ENCODE measurements at regions not wholly inside any gene's neighbourhood (a gene's known extent, or its start where the extent isn't known, plus 50 kb on each side); places are given as distances from the start of the nearest gene placed in this dataset.

DNA sequence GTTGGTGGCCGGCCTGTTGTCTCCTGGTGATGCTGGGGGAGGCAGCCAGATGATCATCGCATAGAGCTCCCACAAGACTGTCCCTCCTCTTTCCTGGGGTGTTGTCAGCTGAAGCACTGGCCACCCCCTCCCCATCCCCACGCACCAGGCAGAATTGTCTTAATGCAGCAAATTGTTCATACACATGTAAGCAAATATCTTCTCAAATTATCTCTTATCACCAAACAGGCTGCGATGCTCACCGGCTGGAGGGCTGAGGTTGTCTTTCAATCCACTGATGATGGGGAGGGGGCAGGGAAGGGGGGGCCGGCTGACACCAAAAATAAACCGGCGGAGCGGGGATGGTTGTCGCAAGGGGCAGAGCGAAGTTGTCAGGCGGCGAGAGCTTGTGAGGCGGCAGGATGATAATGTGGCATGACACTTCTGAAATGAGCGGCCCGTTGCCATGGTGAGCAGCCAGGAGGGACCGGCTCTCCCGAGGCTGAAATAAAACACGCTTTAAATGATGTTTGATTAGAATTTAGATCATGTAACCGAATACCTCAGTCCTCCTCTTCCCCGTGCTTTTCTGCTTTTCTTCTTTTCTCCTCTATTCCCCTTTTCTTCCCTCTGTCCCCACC, 59.8 kb downstream of the MRM1 start:
- DNase-seq (ENCODE audit: insufficient read length) (no peak), FAIRE-seq (no peak)

DNA sequence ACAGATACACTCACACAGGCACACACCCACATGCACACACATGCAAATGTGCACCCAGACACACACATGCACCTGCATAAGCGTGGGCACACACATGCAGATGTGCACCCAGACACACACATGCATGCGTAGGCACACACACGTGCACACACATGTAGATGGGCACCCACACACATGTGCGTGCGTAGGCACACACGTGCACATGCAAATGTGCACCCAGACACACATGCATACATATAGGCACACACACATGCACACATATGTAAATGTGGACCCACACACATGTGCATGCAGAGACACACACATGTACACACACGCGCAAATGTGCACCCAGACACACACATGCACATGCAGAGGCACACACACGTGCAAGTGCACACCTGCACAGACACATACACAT, 60.3 kb downstream of the MRM1 start:
- TF ChIP-seq POLR2AphosphoS5 (IDR thresholded peaks at IDR 0.05; ENCODE audit: low read depth, low read length), result no peak
- no peak for TF ChIP-seq TAF1 (IDR thresholded peaks at IDR 0.05; ENCODE audit: borderline replicate concordance, low read depth, low read length)
- TF ChIP-seq POLR2A (IDR thresholded peaks at IDR 0.05; ENCODE audit: low read depth, low read length), result no peak
- FAIRE-seq (no peak), DNase-seq (ENCODE audit: insufficient read length) (no peak)

More for the DNA sequence above, 59.8 kb downstream of the MRM1 start:
- TF ChIP-seq TAF1 (IDR thresholded peaks at IDR 0.05; ENCODE audit: borderline replicate concordance, low read depth, low read length) (no peak), POLR2AphosphoS5 (IDR thresholded peaks at IDR 0.05; ENCODE audit: low read depth, low read length) (no peak), POLR2A (IDR thresholded peaks at IDR 0.05; ENCODE audit: low read depth, low read length) (no peak)

DNA sequence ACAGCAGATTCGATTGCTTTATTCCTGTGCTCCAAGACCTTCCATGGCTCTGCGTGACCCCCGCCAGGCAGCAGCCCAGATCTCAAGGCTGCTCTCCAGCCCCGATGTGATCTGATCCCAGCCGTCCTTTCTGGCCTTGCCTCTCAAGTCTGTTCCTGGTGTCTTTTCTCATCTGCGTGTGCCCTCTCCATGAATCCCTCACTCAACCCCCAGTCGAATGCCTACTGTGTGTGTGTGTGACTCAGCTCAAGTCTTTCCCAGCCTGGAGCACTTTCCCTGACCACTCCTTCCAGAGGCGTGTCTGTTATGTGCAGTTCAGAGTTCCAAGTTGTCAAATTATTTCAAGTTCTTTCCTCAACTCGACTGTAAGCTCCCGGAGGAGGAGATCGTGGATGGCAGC, 64.0 kb downstream of the MRM1 start:
- no peak for FAIRE-seq
- TF ChIP-seq POLR2A (IDR thresholded peaks at IDR 0.05; ENCODE audit: low read depth, low read length), result no peak
- no peak for TF ChIP-seq POLR2AphosphoS5 (IDR thresholded peaks at IDR 0.05; ENCODE audit: low read depth, low read length)
- no peak for TF ChIP-seq TAF1 (IDR thresholded peaks at IDR 0.05; ENCODE audit: borderline replicate concordance, low read depth, low read length)
- no peak for DNase-seq (ENCODE audit: insufficient read length)

DNA sequence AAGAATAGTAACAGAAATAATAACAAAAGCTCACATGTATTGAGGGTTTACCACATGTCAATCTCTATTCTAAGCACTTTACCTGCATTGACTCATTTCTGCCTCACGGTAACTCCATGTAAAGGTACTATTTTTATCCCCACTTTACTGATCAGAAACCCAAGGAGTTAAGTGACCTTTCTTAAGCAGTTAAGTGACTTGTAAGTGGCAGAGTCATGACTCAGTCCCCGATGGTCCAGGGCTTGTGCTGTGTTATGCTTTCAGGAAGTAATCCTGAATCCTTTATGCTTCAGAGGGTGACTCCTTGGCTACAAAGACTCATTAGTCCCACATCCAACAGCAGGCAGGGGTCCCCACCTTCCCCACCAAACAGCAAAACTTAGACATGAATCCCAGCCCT, 66.5 kb downstream of the MRM1 start:
- FAIRE-seq, result no peak
- DNase-seq (ENCODE audit: insufficient read length), result no peak
- TF ChIP-seq TAF1 (IDR thresholded peaks at IDR 0.05; ENCODE audit: borderline replicate concordance, low read depth, low read length) (no peak), POLR2AphosphoS5 (IDR thresholded peaks at IDR 0.05; ENCODE audit: low read depth, low read length) (no peak), POLR2A (IDR thresholded peaks at IDR 0.05; ENCODE audit: low read depth, low read length) (no peak)

DNA sequence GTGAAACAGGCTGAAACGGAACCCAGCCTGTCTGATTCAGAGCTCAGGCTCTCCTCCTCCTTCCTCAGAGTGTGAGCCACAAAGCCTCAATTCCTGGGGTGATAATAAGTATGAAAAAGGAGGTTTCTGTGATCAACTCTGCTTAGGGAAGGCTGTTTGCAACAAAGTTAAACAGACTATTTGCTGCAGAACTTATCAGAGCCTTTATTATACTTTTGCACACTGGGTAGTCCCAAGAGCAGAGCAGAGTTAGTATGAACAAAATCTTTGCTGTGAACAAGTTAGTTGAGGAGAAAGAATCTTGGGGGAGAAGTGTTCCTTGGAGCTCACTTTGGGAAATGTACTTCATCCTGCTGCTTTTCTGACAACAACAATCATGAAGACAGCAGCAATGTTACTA, 67.4 kb downstream of the MRM1 start:
- TF ChIP-seq POLR2AphosphoS5 (IDR thresholded peaks at IDR 0.05; ENCODE audit: low read depth, low read length) (no peak), TAF1 (IDR thresholded peaks at IDR 0.05; ENCODE audit: borderline replicate concordance, low read depth, low read length) (no peak), POLR2A (IDR thresholded peaks at IDR 0.05; ENCODE audit: low read depth, low read length) (no peak)
- DNase-seq (ENCODE audit: insufficient read length) (no peak), FAIRE-seq (no peak)

DNA sequence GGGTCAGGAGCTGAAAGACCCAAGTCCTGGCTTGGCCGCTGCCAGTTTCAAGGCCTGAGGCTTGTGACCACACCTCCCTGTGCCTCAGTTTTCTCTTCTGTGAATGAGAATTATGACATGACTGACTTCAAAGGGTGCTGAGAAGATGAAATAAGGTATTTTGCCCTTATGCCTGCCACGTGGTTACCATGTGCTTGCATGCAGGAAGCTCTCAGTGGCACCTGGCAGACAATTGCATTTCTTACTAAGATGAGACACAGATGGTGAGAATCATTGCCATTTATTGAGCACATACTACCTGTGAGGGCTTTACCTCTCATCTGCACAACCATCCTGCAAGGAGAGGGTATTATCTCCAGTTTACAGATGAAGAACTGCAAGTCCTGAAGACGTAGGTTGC, 69.8 kb downstream of the MRM1 start:
- DNase-seq (ENCODE audit: insufficient read length), result no peak
- no peak for FAIRE-seq
- TF ChIP-seq POLR2AphosphoS5 (IDR thresholded peaks at IDR 0.05; ENCODE audit: low read depth, low read length), result no peak
- no peak for TF ChIP-seq TAF1 (IDR thresholded peaks at IDR 0.05; ENCODE audit: borderline replicate concordance, low read depth, low read length)
- TF ChIP-seq POLR2A (IDR thresholded peaks at IDR 0.05; ENCODE audit: low read depth, low read length), result no peak

DNA sequence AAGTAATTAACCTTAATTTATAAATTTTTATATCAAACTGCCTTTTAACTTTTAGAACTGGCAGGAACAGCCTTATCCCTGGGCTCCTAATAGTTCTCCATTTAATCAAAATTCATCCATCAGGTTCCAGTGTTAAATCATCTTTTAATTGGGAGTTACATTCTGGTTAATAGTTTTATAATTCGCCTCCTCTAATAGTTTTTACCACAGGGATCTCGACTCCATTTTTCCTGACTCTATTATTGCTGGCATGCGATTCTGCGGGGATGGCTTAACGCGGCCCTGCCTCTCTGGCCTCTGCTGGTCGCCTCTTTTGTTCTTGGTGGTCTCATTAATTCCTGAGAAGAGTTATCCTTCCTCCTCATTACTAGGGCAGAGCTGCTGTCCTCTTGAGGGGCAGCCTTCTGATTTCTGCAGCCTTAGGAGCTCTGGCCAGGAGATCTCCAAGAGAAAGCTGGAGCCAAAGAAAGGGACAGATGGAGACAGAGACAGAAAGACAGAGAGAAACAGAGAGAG, 71.1 kb downstream of the MRM1 start:
- DNase-seq (ENCODE audit: insufficient read length) (no peak), FAIRE-seq (no peak)
- TF ChIP-seq POLR2AphosphoS5 (IDR thresholded peaks at IDR 0.05; ENCODE audit: low read depth, low read length) (no peak), TAF1 (IDR thresholded peaks at IDR 0.05; ENCODE audit: borderline replicate concordance, low read depth, low read length) (no peak), POLR2A (IDR thresholded peaks at IDR 0.05; ENCODE audit: low read depth, low read length) (no peak)

DNA sequence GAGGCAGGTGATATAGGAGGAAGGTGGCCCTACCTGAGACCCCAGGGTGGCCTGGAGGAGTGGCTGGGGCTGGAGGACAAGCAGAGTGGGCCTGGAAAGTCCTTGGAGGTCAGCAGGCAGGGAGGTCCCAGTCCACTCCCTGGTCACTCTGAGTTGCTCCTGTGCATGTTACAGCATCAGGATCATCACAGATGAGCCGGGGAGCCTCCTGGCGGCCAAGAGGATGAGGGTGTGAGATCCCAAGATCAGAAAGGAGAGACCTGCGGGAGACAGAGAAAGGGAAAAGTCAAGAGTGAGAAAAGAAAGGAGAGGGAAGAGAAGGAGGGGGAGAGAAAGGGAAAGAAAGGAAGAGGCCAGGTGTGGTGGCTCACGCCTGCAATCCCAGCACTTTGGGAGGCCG, 71.7 kb downstream of the MRM1 start:
- no peak for TF ChIP-seq POLR2AphosphoS5 (IDR thresholded peaks at IDR 0.05; ENCODE audit: low read depth, low read length)
- TF ChIP-seq TAF1 (IDR thresholded peaks at IDR 0.05; ENCODE audit: borderline replicate concordance, low read depth, low read length), result no peak
- TF ChIP-seq POLR2A (IDR thresholded peaks at IDR 0.05; ENCODE audit: low read depth, low read length), result no peak
- no peak for FAIRE-seq
- no peak for DNase-seq (ENCODE audit: insufficient read length)

DNA sequence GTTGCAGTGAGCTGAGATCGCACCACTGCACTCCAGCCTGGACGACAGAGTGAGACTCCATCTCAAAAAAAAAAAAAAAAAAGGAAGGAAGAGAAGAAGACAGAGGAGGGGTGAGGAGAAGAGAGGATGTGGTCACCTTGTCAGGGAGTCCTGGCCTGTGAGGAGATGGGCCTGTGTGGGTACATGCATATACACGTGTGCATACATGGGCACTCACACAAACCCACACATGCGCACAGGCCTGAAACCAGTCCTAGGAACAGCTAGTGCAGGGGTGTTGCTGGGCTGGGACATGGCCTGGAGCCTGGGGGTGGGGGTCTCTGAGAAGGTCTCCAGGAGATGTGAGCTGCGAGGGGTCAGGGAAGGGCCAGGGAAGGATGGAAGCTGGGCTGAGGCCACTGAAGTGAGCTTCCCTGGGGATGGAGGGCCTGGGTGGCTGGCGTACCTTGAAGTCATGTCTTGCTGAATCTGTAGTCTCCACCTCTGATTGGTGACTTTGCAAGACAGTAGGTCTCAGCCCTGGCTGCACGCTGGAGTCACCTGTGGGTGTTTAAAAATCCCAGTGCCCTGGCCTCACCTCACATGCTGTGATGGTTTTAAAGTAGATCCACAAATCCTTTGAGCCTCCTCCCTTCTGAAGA, 72.4 kb downstream of the MRM1 start:
- no peak for FAIRE-seq
- DNase-seq (ENCODE audit: insufficient read length), result no peak
- TF ChIP-seq POLR2AphosphoS5 (IDR thresholded peaks at IDR 0.05; ENCODE audit: low read depth, low read length) (no peak), TAF1 (IDR thresholded peaks at IDR 0.05; ENCODE audit: borderline replicate concordance, low read depth, low read length) (no peak), POLR2A (IDR thresholded peaks at IDR 0.05; ENCODE audit: low read depth, low read length) (no peak)

DNA sequence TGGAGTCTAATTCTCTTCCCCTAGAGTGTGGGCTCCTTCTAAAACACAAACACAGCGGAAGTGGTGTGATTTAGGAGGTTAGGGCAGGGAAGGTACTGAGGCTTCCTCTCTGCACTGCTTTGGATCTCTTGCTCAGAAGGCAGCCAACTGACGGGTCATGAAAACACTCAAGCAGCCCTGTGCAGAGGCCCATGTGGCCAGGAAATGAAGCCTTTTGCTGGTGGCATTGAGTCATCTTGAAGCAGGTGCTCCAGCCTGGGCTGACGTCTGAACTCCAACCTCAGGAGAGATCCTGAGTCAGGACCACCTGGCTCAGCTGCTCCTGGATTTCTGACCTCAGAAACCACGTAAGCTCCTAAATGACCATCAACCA, 72.9 kb downstream of the MRM1 start:
- FAIRE-seq (no peak), DNase-seq (ENCODE audit: insufficient read length) (no peak)
- TF ChIP-seq POLR2AphosphoS5 (IDR thresholded peaks at IDR 0.05; ENCODE audit: low read depth, low read length), result no peak
- TF ChIP-seq POLR2A (IDR thresholded peaks at IDR 0.05; ENCODE audit: low read depth, low read length), result no peak
- no peak for TF ChIP-seq TAF1 (IDR thresholded peaks at IDR 0.05; ENCODE audit: borderline replicate concordance, low read depth, low read length)

DNA sequence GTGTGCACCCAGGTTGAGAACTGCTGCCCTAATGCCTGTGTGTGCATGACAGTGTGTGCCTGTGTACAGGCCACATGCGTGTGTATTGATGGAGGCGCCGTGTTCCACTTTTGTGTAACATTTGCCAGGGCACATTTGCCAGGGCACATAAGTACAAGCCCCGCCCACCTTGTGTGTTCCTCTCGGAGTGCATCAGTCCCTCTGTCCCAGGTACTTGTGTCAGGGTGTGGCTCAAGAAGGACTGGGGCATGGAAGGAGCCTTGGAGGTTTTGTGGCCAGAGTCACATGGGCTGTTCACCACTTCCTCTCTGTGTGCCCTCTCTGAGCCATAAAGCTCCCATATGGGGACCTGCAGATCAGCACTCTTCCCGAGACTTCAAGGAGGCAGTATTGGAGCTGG, 73.9 kb downstream of the MRM1 start:
- no peak for DNase-seq (ENCODE audit: insufficient read length)
- TF ChIP-seq POLR2A (IDR thresholded peaks at IDR 0.05; ENCODE audit: low read depth, low read length) (no peak), POLR2AphosphoS5 (IDR thresholded peaks at IDR 0.05; ENCODE audit: low read depth, low read length) (no peak), TAF1 (IDR thresholded peaks at IDR 0.05; ENCODE audit: borderline replicate concordance, low read depth, low read length) (no peak)
- no peak for FAIRE-seq

DNA sequence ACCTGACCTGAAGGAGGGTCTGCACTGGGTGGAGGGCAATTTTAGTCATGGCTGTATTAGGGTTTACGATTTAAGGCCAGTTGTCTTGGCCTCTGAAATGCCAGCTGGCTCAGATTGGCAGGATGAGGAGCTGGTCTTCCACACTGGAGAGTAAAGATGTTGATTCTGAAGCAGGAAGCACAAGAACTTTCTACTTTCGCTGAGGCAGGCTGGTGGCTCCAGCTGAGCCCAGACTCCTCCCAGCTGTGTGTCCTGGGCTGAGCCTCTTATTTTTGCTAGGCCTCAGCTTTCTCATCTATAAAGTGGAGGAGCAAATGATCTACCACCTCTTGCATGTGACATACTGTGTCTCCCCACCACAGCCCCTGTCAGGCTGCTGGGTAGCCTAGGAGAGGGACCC, 74.4 kb downstream of the MRM1 start:
- FAIRE-seq, result no peak
- TF ChIP-seq POLR2A (IDR thresholded peaks at IDR 0.05; ENCODE audit: low read depth, low read length) (no peak), POLR2AphosphoS5 (IDR thresholded peaks at IDR 0.05; ENCODE audit: low read depth, low read length) (no peak)
- DNase-seq (ENCODE audit: insufficient read length), result no peak

All from GM12892 (cell line).